HCEC 1CT (cell line): ENCODE measurements at regions not wholly inside any gene's neighbourhood (a gene's known extent, or its start where the extent isn't known, plus 50 kb on each side); places are given as distances from the start of the nearest gene placed in this dataset.

Experiments used
- DNase-seq: peaks from one replicate; pipeline ENCODE4 v3.0.0-alpha.2; 2017

GRCh38 chr4:149031399-149031798 lies 589.2 kb upstream of the NR3C2 start:
- no peak for DNase-seq

- DNase-seq, result no peak
Measured at GRCh38 chr4:149029056-149029651, 586.9 kb upstream of the NR3C2 start.

GRCh38 chr4:149026696-149027095 lies 584.5 kb upstream of the NR3C2 start:
- no peak for DNase-seq

- no peak for DNase-seq
Measured at GRCh38 chr4:149017002-149017734, 575.0 kb upstream of the NR3C2 start.

- no peak for DNase-seq
Measured at GRCh38 chr4:149009223-149009622, 567.0 kb upstream of the NR3C2 start.

- DNase-seq, result no peak
Measured at GRCh38 chr4:149008415-149009025, 566.3 kb upstream of the NR3C2 start.

GRCh38 chr4:149005191-149005590 lies 563.0 kb upstream of the NR3C2 start:
- DNase-seq, result no peak

GRCh38 chr4:148999924-149000323 lies 557.7 kb upstream of the NR3C2 start:
- DNase-seq, result no peak

- peak; percentile 15 for DNase-seq
Measured at GRCh38 chr4:148998719-148999118, 556.5 kb upstream of the NR3C2 start.

- no peak for DNase-seq
Measured at GRCh38 chr4:148986951-148987350, 544.7 kb upstream of the NR3C2 start.

- no peak for DNase-seq
Measured at GRCh38 chr4:148984951-148985350, 542.7 kb upstream of the NR3C2 start.

GRCh38 chr4:148982200-148982599 lies 540.0 kb upstream of the NR3C2 start:
- no peak for DNase-seq

GRCh38 chr4:148980782-148981480 lies 538.7 kb upstream of the NR3C2 start:
- DNase-seq, result no peak

- DNase-seq, result no peak
Measured at GRCh38 chr4:148978301-148978700, 536.1 kb upstream of the NR3C2 start.

- no peak for DNase-seq
Measured at GRCh38 chr4:148975464-148975863, 533.2 kb upstream of the NR3C2 start.

GRCh38 chr4:148965080-148965479 lies 522.9 kb upstream of the NR3C2 start:
- DNase-seq, result no peak

GRCh38 chr4:148964456-148964855 lies 522.2 kb upstream of the NR3C2 start:
- no peak for DNase-seq

- DNase-seq, result no peak
Measured at GRCh38 chr4:148962539-148963290, 520.5 kb upstream of the NR3C2 start.

- DNase-seq, result no peak
Measured at GRCh38 chr4:148961526-148961925, 519.3 kb upstream of the NR3C2 start.

GRCh38 chr4:148958317-148958716 lies 516.1 kb upstream of the NR3C2 start:
- DNase-seq, result no peak

GRCh38 chr4:148955564-148956297 lies 513.5 kb upstream of the NR3C2 start:
- DNase-seq, result no peak
